ENCODE measurements at regions not wholly inside any gene's neighbourhood (a gene's known extent, or its start where the extent isn't known, plus 50 kb on each side); places are given as distances from the start of the nearest gene placed in this dataset.

DNA sequence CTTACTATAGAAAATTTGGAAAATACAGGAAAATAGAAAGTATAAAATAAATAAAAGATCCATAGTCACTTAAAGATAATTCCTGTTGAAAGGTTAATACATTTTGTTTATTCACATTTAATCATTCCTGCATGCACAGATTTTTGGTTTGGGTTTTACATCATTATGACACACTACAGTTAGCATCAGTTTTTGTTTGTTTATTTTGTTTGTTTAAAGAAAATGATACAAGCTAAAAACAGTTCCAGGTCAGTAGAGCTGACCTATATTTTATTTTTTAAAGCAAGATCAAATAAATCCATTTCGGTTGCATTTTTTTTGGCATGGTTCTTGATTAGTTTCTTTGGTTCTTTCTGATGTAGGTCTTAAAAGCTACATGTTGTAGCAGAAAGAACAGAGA is 68.8 kb upstream of the CCDC91 start:
- TF ChIP-seq, protein P1, sequence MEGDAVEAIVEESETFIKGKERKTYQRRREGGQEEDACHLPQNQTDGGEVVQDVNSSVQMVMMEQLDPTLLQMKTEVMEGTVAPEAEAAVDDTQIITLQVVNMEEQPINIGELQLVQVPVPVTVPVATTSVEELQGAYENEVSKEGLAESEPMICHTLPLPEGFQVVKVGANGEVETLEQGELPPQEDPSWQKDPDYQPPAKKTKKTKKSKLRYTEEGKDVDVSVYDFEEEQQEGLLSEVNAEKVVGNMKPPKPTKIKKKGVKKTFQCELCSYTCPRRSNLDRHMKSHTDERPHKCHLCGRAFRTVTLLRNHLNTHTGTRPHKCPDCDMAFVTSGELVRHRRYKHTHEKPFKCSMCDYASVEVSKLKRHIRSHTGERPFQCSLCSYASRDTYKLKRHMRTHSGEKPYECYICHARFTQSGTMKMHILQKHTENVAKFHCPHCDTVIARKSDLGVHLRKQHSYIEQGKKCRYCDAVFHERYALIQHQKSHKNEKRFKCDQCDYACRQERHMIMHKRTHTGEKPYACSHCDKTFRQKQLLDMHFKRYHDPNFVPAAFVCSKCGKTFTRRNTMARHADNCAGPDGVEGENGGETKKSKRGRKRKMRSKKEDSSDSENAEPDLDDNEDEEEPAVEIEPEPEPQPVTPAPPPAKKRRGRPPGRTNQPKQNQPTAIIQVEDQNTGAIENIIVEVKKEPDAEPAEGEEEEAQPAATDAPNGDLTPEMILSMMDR (IDR thresholded peaks at IDR 0.05; ENCODE audit: low read depth, low read length), result no peak
- H3K27me3 ChIP-seq, result no peaks in the 10 kb centered on the region
- no peaks in the 10 kb centered on the region for H3K4me1 ChIP-seq
- no peak for DNase-seq
- no peak overlapping the region for H3K4me3 ChIP-seq (ENCODE audit: low read depth, low read length)
- no peaks in the 10 kb centered on the region for H3K9me3 ChIP-seq
- no peaks in the 10 kb centered on the region for H3K36me3 ChIP-seq

DNA sequence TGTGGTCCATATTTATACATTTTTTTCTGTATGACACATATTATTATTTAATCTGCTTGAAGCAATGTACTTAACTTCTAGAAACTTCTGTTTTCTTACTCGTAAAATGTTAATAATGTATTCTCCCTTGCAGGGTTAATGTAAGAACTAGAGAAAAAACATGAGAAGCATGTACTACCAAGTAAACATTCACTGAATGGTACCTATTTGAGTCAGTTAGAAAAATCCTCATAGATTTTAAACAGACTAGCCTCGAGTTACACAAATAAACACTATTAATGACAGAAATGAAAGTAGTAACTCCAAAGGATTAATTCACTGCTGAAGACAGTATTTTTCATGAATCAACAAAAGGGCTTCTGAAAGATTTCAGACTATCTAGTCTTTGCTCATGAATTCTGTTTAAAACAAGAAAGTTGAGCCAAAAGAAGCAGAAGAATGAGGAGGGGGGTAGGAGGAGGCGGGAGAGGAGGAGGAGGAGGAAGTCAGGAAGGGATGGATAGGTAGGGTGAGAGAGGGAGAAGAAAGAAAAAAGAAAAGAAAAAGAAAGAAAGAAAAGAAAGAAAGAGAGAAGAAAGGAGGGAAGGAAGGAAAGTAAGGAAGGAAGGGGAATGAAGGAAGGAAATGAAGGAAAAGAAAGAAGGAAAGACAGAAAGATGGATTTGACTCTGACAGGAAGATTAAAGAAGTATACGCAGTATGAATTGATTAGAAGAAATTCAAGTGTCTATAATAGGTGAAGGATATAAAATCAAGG is 68.2 kb upstream of the CCDC91 start:
- Histone ChIP-seq H3K4me3 (ENCODE audit: low read depth, low read length) (no peak overlapping the region), H3K27me3 (no peaks in the 10 kb centered on the region), H3K36me3 (no peaks in the 10 kb centered on the region), H3K9me3 (no peaks in the 10 kb centered on the region), H3K4me1 (no peaks in the 10 kb centered on the region)
- TF ChIP-seq, protein P1 (IDR thresholded peaks at IDR 0.05; ENCODE audit: low read depth, low read length), result no peak
- no peak for DNase-seq

DNA sequence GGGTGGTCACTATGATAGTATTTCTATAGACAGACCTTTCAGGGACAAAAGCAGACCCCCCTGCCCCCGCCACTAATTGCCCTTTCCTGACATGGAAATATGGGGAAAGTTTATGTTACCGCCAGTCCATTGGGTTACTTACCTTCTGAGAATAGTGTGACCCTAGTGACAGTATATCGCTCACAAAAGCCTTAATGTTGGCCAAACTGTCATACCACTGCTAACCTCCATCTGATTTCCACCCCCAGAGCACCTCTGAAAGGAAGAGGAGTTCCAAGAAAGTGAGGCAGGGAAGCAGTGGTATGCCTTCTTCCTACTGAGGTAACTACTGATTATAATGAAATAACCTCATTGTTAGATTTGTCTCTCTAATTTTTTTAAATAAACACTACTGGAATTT is 67.5 kb upstream of the CCDC91 start:
- Histone ChIP-seq H3K4me1 (no peaks in the 10 kb centered on the region), H3K4me3 (ENCODE audit: low read depth, low read length) (no peak overlapping the region), H3K27me3 (no peaks in the 10 kb centered on the region), H3K36me3 (no peaks in the 10 kb centered on the region), H3K9me3 (no peaks in the 10 kb centered on the region)
- no peak for DNase-seq
- TF ChIP-seq, protein P1 (IDR thresholded peaks at IDR 0.05; ENCODE audit: low read depth, low read length), result no peak

DNA sequence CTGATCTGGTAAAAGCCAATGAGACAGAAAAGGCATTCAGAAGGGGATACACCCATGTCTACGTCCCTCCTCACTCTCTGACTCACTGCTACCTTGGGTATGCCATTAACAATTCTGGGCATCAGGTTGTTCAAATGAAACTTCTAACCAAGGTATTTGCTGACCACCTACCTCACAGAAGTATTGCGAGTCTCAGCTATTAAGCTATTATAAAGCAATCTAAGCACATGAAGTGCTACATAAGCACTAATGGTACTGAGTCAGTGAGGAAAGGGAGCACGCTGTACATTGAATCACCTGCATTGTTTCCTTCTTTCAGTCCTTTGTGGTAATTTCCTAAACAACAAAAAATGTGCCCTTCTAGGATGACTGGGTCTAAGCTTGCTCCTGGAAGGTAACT is 62.8 kb upstream of the CCDC91 start:
- H3K36me3 ChIP-seq, result no peaks in the 10 kb centered on the region
- no peaks in the 10 kb centered on the region for H3K9me3 ChIP-seq
- no peaks in the 10 kb centered on the region; the same call in 1 of the 2 replicates for H3K27me3 ChIP-seq
- TF ChIP-seq, protein P1 (IDR thresholded peaks at IDR 0.05; ENCODE audit: low read depth, low read length), result no peak
- DNase-seq, result no peak
- H3K4me1 ChIP-seq, result no peaks in the 10 kb centered on the region
- no peak overlapping the region for H3K4me3 ChIP-seq (ENCODE audit: low read depth, low read length)

DNA sequence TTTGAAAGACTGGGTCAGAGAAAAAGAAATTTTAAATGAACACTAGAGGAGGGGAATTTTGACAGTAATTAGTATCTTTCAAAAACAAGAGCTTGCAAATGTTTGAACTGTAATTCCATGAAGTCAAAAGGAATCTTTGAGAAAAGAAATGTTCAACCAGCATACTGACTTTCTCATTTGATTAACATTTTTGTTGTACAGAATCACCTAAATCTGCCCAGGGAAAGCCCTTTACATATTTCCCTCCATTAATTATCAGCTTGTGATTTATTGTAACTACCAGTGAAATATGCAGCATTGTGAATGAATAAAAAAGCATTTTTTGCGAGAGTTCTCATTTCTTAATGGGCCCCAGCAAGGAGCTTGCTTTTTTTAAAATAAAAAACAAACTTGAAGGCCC is 61.2 kb upstream of the CCDC91 start:
- H3K27me3 ChIP-seq, result no peaks in the 10 kb centered on the region; the same call in 1 of the 2 replicates
- DNase-seq, result no peak
- no peak overlapping the region for H3K4me3 ChIP-seq (ENCODE audit: low read depth, low read length)
- TF ChIP-seq, protein P1 (IDR thresholded peaks at IDR 0.05; ENCODE audit: low read depth, low read length), result no peak
- H3K36me3 ChIP-seq, result no peaks in the 10 kb centered on the region
- H3K9me3 ChIP-seq, result no peaks in the 10 kb centered on the region
- no peaks in the 10 kb centered on the region for H3K4me1 ChIP-seq

DNA sequence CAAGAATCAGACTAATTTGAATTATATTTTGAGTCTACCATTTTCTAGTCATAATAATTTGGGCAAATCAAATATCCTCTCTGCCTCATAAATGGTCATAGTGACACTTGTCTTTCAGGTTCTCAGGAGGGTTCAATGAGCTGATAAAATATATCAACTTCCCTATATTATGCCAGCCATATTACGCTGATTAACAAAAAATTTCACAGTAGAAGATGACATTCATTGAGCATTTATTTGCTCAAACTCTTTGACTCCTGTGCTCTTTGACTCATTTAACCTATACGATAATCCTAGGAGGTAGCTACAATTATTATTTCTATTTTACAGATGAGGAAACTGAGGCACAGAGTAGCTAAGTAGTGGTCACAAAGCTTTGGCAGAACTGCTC is 60.0 kb upstream of the CCDC91 start:
- Histone ChIP-seq H3K36me3 (no peaks in the 10 kb centered on the region), H3K4me1 (no peaks in the 10 kb centered on the region), H3K9me3 (no peaks in the 10 kb centered on the region), H3K4me3 (ENCODE audit: low read depth, low read length) (no peak overlapping the region), H3K27me3 (no peaks in the 10 kb centered on the region; the same call in 1 of the 2 replicates)
- TF ChIP-seq, protein P1 (IDR thresholded peaks at IDR 0.05; ENCODE audit: low read depth, low read length), result no peak
- no peak for DNase-seq

All from BE2C (cell line).